ENCODE measurements at regions not wholly inside any gene's neighbourhood (a gene's known extent, or its start where the extent isn't known, plus 50 kb on each side); places are given as distances from the start of the nearest gene placed in this dataset.
A peak's percentile ranks its signal among the peaks of the same experiment; 100 is the strongest.

GRCh38 chr6:109891924-109892323, 86.2 kb upstream of the GPR6 start:
- Histone ChIP-seq H3K27ac (no peak overlapping the region), H3K9me3 (no peaks in the 10 kb centered on the region), H3K27me3 (no peaks in the 10 kb centered on the region), H3K4me1 (peaks cover 3% of the 10 kb centered on the region), H3K4me3 (no peak overlapping the region), H3K36me3 (ENCODE audit: low read depth, missing control alignments) (no peaks in the 10 kb centered on the region)
- 92 to 97% methylated on average over 5 of the region's 5 CpGs for whole genome bisulfite sequencing, 2 donors
- TF ChIP-seq, protein P1, sequence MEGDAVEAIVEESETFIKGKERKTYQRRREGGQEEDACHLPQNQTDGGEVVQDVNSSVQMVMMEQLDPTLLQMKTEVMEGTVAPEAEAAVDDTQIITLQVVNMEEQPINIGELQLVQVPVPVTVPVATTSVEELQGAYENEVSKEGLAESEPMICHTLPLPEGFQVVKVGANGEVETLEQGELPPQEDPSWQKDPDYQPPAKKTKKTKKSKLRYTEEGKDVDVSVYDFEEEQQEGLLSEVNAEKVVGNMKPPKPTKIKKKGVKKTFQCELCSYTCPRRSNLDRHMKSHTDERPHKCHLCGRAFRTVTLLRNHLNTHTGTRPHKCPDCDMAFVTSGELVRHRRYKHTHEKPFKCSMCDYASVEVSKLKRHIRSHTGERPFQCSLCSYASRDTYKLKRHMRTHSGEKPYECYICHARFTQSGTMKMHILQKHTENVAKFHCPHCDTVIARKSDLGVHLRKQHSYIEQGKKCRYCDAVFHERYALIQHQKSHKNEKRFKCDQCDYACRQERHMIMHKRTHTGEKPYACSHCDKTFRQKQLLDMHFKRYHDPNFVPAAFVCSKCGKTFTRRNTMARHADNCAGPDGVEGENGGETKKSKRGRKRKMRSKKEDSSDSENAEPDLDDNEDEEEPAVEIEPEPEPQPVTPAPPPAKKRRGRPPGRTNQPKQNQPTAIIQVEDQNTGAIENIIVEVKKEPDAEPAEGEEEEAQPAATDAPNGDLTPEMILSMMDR (IDR thresholded peaks at IDR 0.05): no peak
- TF ChIP-seq POLR2A (IDR thresholded peaks at IDR 0.05): no peak
- intact Hi-C loops (cut with DNase I; ENCODE audit: low total_unique reads): no loop called here
- peak; percentile 26 for DNase-seq

- Histone ChIP-seq H3K27ac (peak overlapping the region in 1 of 2 donors; percentile 36), H3K9me3 (no peaks in the 10 kb centered on the region), H3K4me1 (peaks cover 3% of the 10 kb centered on the region), H3K4me3 (no peak overlapping the region), H3K36me3 (ENCODE audit: low read depth, missing control alignments) (no peaks in the 10 kb centered on the region), H3K27me3 (no peaks in the 10 kb centered on the region)
- TF ChIP-seq, protein P1 (IDR thresholded peaks at IDR 0.05): no peak
- no peak for TF ChIP-seq POLR2A (IDR thresholded peaks at IDR 0.05)
- WGBS, 2 donors: 70 to 71% methylated on average over 10 to 11 of the region's 11 CpGs
- DNase-seq: peak; percentile 27
- intact Hi-C loops (cut with DNase I; ENCODE audit: low total_unique reads): no loop called here
Measured at GRCh38 chr6:109892451-109893435, 85.4 kb upstream of the GPR6 start.

GRCh38 chr6:109893606-109894005, 84.5 kb upstream of the GPR6 start:
- intact Hi-C loops (cut with DNase I; ENCODE audit: low total_unique reads): no loop called here
- no peak for DNase-seq
- Histone ChIP-seq H3K4me3 (no peak overlapping the region), H3K4me1 (peaks cover 3% of the 10 kb centered on the region), H3K27ac (peak overlapping the region in 1 of 2 donors; percentile 45), H3K9me3 (no peaks in the 10 kb centered on the region), H3K27me3 (no peaks in the 10 kb centered on the region), H3K36me3 (ENCODE audit: low read depth, missing control alignments) (no peaks in the 10 kb centered on the region)
- TF ChIP-seq, protein P1 (IDR thresholded peaks at IDR 0.05): no peak
- no peak for TF ChIP-seq POLR2A (IDR thresholded peaks at IDR 0.05)
- WGBS, 2 donors: 95 to 100% methylated on average over 4 of the region's 4 CpGs

- DNase-seq: no peak
- no peak for TF ChIP-seq POLR2A (IDR thresholded peaks at IDR 0.05)
- TF ChIP-seq, protein P1 (IDR thresholded peaks at IDR 0.05): no peak
- Histone ChIP-seq H3K4me3 (no peak overlapping the region), H3K27ac (peak overlapping the region in 1 of 2 donors; percentile 45), H3K4me1 (peaks cover 3% of the 10 kb centered on the region), H3K9me3 (no peaks in the 10 kb centered on the region), H3K27me3 (no peaks in the 10 kb centered on the region), H3K36me3 (ENCODE audit: low read depth, missing control alignments) (no peaks in the 10 kb centered on the region)
- intact Hi-C loops (cut with DNase I; ENCODE audit: low total_unique reads): no loop called here
- 58 to 82% methylated on average over 5 of the region's 5 CpGs for WGBS, 2 donors
Measured at GRCh38 chr6:109894181-109894580, 83.9 kb upstream of the GPR6 start.

Measured in testis (tissue), 2 donors.